ENCODE measurements at regions not wholly inside any gene's neighbourhood (a gene's known extent, or its start where the extent isn't known, plus 50 kb on each side); places are given as distances from the start of the nearest gene placed in this dataset.
"Not testable (repeated sequence)": the region's sequence is repeated elsewhere in the genome, so short reads cannot be mapped to it uniquely, and the experiment has no call there.

DNA sequence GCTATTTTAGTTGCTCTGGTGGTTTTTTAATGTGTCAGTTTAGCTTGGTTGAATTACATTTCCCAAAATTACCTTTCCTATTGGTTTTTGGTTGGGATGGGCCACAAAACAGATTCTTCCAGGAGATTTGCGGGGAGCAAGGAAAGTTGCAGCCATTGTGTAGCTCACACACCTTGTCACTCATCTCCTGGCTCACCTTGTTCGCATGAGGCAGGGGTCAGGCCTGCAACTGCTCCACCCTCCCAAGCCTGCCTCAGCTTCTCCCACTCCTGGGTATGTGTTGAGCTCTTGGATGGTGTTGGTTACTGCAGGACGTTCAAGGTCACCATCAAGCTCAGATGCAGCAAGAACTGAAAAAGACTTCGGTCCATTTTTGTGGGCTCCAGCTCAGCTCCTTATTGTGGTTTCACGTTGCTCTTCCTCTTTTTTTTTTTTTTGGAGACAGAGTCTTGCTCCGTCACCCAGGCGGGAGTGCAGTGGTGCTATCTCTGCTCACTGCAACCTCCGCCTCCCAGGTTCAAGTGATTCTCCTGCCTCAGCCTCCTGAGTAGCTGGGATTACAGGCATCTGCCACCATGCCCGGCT, 95.6 kb upstream of the METTL14 start:
- TF ChIP-seq, protein P1, sequence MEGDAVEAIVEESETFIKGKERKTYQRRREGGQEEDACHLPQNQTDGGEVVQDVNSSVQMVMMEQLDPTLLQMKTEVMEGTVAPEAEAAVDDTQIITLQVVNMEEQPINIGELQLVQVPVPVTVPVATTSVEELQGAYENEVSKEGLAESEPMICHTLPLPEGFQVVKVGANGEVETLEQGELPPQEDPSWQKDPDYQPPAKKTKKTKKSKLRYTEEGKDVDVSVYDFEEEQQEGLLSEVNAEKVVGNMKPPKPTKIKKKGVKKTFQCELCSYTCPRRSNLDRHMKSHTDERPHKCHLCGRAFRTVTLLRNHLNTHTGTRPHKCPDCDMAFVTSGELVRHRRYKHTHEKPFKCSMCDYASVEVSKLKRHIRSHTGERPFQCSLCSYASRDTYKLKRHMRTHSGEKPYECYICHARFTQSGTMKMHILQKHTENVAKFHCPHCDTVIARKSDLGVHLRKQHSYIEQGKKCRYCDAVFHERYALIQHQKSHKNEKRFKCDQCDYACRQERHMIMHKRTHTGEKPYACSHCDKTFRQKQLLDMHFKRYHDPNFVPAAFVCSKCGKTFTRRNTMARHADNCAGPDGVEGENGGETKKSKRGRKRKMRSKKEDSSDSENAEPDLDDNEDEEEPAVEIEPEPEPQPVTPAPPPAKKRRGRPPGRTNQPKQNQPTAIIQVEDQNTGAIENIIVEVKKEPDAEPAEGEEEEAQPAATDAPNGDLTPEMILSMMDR (IDR thresholded peaks at IDR 0.05; ENCODE audit: borderline replicate concordance, insufficient read depth, low read depth, low read length): no peak
- no peak overlapping the region for H3K4me3 ChIP-seq (ENCODE audit: low read depth, low read length)

DNA sequence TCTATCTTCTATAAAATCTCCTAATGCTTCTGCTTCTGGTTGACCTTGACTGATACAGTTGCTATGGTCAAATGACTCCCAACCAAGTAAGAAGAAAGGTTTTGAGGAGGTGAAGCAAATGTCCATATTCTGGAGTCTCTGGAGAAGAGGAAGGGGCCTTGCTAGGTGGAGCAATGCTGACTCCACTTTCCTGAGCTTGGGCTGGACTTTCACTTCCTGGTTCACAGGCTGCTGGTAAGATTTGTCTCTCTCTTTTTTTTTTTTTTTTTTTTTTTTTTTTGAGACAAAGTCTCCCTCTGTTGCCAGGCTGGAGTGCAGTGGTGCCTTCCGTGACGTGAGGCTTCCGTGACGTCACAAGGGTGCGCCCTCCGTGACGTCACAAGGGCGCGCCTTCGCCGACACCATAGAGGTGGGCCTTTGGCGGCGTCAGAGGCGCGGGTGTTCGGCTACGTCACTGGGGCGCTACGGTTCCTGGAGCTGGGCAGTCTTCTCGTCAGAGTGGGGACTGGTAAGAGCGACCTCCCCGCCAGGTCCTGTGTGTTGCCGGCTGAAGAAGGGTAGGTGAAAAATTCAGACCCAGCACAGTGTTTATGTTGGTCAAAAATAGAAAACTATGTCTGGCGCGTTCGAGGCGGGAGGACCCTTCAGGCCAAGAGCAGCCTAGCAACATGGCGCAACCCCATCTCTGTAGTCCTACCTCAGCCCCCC, 93.7 kb upstream of the METTL14 start:
- H3K4me3 ChIP-seq (ENCODE audit: low read depth, low read length): peak overlapping the region; percentile 64

DNA sequence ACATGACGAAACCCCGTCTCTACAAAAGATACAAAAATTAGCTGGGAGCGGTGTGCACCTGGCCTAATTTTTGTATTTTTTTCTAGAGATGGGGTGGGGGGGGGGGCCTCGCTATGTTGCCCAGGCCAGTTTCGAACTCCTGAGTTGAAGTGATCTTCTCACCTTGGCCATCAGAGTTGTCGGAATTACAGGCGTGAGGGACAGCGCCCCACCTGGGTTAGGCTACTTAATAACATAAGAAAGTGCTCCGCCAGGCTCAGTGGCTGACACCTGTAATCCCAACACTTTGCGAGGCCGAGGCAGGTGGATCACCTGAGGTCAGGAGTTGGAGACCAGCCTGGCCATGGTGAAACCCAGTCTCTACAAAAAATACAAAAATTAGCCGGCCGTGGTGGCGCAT, 92.9 kb upstream of the METTL14 start:
- H3K4me3 ChIP-seq (ENCODE audit: low read depth, low read length): peak overlapping the region; percentile 64

DNA sequence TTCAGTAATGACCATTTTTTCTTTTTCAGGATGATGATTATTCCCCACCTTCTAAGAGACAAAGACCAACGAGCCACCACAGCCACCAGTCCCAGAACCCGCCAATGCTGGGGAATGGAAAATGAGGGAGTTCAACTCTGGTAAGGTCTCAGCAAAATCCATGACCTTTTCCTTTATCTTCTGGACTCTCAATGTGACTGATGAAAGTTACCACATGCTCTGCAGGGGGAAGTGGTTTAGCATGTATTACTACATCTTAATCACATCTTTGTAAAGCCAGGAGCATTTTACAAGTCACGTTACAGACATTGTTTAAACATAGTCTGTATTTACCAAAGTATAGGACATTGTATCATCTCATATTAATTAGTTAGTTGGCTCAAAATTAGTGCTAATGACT, 89.3 kb upstream of the METTL14 start:
- H3K4me3 ChIP-seq (ENCODE audit: low read depth, low read length): not testable (repeated sequence)

DNA sequence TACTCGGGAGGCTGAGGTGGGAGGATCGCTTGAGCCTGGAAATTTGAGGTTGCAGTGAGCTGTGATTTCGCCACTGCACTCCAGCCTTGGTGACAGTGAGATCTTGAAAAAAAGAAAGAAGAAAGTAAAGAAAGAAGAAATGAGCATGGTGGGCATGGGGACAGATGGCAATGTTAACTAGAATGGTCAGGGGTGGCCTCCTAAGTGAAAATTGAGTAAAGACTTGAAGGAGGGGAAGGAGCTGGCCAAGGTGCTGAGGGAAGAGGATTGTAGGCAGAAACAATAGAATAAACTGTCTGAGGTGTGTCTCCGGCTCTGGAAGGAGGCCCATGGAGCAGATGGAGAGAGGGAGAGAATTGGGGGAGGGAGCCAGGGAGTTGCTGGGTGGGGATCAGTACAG, 60.1 kb upstream of the METTL14 start:
- H3K4me3 ChIP-seq (ENCODE audit: low read depth, low read length): not testable (repeated sequence)

DNA sequence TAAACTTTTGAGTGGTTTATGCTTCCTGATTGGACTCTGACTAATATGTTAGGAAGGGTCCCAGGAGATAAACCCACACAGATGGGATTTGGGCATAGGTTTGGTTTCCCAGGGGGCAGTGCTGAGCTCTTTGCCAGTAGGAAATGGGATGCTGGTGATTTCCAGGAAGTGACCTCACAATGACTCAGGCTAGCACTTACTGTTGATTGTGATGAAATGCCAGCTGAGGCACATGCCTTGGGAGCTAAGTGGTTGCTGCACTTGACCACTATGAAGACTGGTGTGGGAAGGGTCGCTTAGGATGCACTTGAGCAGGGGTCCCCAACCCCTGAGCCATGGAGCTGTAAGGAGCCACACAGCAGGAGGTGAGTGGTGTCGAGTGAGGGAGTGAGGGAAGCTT, 55.5 kb upstream of the METTL14 start:
- H3K4me3 ChIP-seq (ENCODE audit: low read depth, low read length): not testable (repeated sequence)

DNA sequence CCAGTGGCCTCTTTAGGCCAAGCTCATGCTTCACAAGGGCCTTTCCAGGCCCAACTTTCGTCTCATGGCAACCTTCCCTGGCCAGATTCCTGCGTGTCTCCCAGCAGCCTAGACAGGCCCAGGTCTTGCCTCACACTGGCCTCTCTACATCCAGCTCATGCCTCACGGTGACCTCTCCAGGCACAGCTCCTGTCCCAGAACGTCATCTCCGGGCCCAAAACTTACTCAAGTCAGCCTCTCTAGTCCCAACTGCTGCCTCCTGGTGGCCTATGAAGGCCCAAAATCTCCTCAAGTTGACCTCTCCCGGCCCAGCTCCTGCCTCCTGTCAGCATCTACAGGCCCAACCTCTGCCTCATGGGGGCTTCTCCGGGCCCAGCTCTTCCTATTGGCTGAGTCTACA, 54.3 kb upstream of the METTL14 start:
- H3K4me3 ChIP-seq (ENCODE audit: low read depth, low read length): not testable (repeated sequence)

DNA sequence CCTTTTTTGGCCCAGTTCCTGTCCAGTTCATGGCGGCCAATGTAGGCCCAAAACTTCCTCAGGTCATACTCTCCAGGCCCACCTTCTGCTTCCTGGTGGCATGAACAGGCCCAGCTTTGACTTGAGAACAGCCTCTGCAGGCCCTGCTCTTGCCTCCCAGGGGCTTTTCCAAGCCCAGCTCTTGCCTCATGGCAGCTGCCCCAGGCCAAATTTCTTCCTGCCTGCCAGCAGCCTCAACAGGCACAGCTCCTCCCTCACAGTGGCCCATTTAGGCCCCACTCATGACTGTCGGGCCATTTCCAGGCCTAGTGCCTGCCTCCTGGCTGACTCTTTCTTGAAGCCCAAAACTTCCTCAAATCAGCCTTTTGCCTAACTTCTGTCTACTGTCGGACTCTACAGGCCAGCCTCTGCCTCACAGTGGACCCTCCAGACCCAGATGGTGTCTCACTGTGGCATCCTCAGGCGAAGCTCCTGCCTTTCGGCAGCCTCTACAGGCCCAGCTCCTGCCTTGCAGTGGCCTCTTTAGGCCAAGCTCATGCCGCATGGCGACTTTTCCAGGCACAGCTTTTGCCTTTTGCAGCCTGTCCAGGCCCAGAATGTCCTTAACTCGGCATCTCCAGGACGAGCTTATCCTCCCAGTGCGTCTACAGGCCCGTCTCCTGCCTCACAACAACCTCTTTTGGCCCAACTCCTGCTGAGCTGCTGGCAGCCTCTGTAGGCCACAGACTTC, 53.7 kb upstream of the METTL14 start:
- H3K4me3 ChIP-seq (ENCODE audit: low read depth, low read length): not testable (repeated sequence)

DNA sequence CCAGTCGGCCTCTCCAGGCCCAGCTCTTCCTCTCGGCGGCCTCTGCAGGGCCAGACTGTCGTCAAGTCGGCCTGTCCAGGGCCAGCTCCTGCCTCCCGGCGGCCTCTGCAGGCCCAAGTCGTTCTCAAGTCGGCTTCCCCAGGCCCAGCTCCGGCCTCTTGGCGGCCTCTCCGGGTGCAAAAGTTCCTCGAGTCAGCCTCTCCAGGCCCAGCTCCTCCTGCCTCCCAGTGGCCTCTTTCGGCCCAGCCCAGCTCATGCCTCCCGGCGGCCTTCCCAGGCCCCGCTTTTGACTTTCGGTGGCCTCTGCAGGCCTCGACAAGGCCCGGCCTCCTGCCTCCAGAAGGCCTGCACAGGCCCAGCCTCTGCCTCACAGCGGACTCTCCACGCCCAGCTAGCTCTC, 51.7 kb upstream of the METTL14 start:
- H3K4me3 ChIP-seq (ENCODE audit: low read depth, low read length): not testable (repeated sequence)

DNA sequence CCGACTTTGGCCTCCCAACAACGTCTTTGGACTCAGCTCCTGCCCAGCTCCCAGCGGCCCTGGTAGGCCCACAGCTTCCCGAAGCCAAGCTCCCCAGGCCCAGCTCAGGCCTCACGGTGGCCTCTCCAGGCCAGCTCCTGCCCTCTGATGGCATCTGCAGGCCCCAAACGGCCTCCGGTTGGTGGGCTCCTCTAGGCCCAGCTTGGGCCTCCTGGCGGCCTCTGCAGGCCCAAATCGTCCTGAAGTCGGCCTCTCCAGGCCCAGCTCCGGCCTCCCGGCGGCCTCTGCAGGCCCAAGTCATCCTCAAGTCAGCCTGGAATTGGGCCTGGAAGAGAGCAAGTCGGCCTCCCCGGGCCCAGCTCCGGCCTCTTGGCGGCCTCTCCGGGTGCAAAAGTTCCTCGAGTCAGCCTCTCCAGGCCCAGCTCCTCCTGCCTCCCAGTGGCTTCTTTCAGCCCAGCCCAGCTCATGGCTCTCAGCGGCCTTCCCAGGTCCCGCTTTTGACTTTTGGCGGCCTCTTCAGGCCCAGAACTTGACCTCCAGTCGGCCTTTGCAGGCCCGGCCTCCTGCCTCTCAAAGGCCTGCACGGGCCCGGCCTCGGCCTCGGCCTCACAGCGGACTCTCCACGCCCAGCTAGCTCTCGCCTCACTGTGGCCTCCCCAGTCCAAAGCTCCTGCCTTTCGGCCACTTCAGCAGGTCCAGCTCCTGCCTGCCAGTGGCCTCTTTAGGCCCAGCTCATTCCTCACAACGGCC, 50.9 kb upstream of the METTL14 start:
- not testable (repeated sequence) for H3K4me3 ChIP-seq (ENCODE audit: low read depth, low read length)

Data from GM12875 (cell line).